Tibial nerve (tissue), 4 donors: ENCODE measurements at regions not wholly inside any gene's neighbourhood (a gene's known extent, or its start where the extent isn't known, plus 50 kb on each side); places are given as distances from the start of the nearest gene placed in this dataset.
"Not testable (repeated sequence)": the region's sequence is repeated elsewhere in the genome, so short reads cannot be mapped to it uniquely, and the experiment has no call there.

Source experiments
- DNase-seq, 2 donors: peaks; one replicate each; pipeline ENCODE4 v3.0.0-alpha.2; 2019; ENCODE audit warnings: low spot score in 2 of 2
- H3K27ac ChIP-seq, 4 donors: fragments of 200-600 bp; sonication (generic) in 3 of 4; one replicate each; pipeline ENCODE4 v1.5.1; 2017 to 2019; ENCODE audit warnings: mild to moderate bottlenecking in 1 of 4
- H3K27me3 ChIP-seq, 2 donors: fragments of 200-600 bp; sonication (generic) in 1 of 2; one replicate each; pipeline versions ENCODE4 v1.5.1 to v1.6.0; 2017 to 2019
- H3K36me3 ChIP-seq, 3 donors: fragments of 200-600 bp; sonication (generic); one replicate each; pipeline ENCODE4 v1.5.1; 2018 to 2019
- H3K4me1 ChIP-seq, 4 donors: fragments of 200-600 bp; sonication (generic) in 3 of 4; one replicate each; pipeline ENCODE4 v1.5.1; 2017 to 2019
- H3K4me3 ChIP-seq, 4 donors: fragments of 200-600 bp; sonication (generic) in 3 of 4; one replicate each; pipeline ENCODE4 v1.5.1; 2017 to 2019; ENCODE audit warnings: mild to moderate bottlenecking in 1 of 4, moderate library complexity in 1 of 4
- H3K9me3 ChIP-seq, 4 donors: fragments of 200-600 bp; sonication (generic) in 3 of 4; one replicate each; pipeline ENCODE4 v1.5.1; 2017 to 2019
- EP300 ChIP-seq, 2 donors: sonication (generic); formaldehyde crosslinking; IDR thresholded peaks; one replicate each; pipeline ENCODE4 v1.6.1; 2017; ENCODE audit warnings: antibody characterized with exemption in 2 of 2, mild to moderate bottlenecking in 1 of 2
- POLR2A ChIP-seq, 2 donors: fragments of 450-650 bp; IDR thresholded peaks; one replicate each; pipeline ENCODE4 v1.6.1; 2017; ENCODE audit warnings: antibody characterized with exemption in 2 of 2, mild to moderate bottlenecking in 2 of 2, moderate library complexity in 2 of 2
- WGBS, 2 donors: methylation state at CpG; one replicate each; pipeline ENCODE4 v1.1.5; 2018; 5-methylcytosine and 5-hydroxymethylcytosine counted together
- TF ChIP-seq, protein P1 (sequence below), 5 experiments: fragments of 200-600 bp in 3 of 5; fragments of 450-650 bp in 2 of 5; sonication (generic) in 3 of 5; IDR thresholded peaks; one replicate each; pipeline ENCODE4 v1.5.1; 2016 to 2019; ENCODE audit warnings: antibody characterized with exemption in 5 of 5, mild to moderate bottlenecking in 3 of 5, moderate library complexity in 2 of 5

DNA sequence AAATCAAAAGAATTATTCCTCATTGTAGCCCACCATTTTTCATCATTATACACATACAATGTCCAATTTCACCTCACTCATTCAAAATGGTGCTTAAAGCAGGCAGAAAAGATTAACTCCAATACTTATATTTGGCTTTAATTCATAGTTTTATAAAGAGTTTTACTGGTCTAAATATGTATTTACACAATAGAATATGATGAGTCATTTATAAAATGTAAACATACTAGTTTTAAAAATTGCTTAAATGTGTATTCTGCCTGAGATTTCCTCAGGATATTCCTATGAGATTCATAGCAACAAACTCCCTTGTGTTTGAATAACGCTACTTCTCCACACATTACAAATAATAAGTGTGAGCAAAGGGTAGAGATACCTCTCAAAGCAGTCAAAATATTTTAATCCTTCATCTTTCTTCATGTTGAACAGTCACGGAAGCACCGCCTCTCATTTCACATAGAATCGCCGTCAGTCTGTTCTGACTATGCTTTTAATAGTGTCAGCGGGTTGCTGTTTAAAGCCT lies 75.7 kb upstream of the GBE1 start:
- TF ChIP-seq POLR2A (IDR thresholded peaks at IDR 0.05) (no peak), EP300 (IDR thresholded peaks at IDR 0.05) (no peak)
- TF ChIP-seq, protein P1, sequence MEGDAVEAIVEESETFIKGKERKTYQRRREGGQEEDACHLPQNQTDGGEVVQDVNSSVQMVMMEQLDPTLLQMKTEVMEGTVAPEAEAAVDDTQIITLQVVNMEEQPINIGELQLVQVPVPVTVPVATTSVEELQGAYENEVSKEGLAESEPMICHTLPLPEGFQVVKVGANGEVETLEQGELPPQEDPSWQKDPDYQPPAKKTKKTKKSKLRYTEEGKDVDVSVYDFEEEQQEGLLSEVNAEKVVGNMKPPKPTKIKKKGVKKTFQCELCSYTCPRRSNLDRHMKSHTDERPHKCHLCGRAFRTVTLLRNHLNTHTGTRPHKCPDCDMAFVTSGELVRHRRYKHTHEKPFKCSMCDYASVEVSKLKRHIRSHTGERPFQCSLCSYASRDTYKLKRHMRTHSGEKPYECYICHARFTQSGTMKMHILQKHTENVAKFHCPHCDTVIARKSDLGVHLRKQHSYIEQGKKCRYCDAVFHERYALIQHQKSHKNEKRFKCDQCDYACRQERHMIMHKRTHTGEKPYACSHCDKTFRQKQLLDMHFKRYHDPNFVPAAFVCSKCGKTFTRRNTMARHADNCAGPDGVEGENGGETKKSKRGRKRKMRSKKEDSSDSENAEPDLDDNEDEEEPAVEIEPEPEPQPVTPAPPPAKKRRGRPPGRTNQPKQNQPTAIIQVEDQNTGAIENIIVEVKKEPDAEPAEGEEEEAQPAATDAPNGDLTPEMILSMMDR (IDR thresholded peaks at IDR 0.05), result no peak
- 73 to 78% methylated on average over 6 of the region's 6 CpGs for WGBS, 2 donors
- Histone ChIP-seq H3K4me1 (no peaks in the 10 kb centered on the region), H3K9me3 (no peaks in the 10 kb centered on the region), H3K27me3 (no peaks in the 10 kb centered on the region), H3K36me3 (no peaks in the 10 kb centered on the region), H3K4me3 (no peak overlapping the region), H3K27ac (no peak overlapping the region)
- no peak for DNase-seq

DNA sequence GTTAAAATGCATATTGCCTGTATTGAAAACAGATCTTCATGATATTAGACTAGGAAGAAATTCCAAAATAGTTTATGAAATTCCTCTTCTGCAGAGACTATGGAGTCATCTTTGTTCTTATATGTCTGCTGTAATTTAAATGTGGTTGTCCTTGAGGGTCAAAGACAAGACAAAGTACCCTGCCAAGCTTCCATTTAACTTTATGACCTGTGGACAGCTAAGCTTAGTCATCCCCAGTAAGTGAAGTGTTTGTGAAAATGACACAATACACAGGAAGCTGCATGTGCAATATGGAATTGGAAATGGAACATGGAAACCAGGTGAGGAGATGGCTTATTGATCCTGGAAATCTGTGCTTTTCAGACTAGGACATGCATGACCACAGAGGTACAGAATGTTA lies 68.5 kb upstream of the GBE1 start:
- DNase-seq, result no peak
- Histone ChIP-seq H3K27me3 (no peaks in the 10 kb centered on the region), H3K27ac (no peak overlapping the region), H3K4me1 (no peaks in the 10 kb centered on the region), H3K36me3 (no peaks in the 10 kb centered on the region), H3K9me3 (no peaks in the 10 kb centered on the region), H3K4me3 (no peak overlapping the region)
- no peak for TF ChIP-seq EP300 (IDR thresholded peaks at IDR 0.05)

DNA sequence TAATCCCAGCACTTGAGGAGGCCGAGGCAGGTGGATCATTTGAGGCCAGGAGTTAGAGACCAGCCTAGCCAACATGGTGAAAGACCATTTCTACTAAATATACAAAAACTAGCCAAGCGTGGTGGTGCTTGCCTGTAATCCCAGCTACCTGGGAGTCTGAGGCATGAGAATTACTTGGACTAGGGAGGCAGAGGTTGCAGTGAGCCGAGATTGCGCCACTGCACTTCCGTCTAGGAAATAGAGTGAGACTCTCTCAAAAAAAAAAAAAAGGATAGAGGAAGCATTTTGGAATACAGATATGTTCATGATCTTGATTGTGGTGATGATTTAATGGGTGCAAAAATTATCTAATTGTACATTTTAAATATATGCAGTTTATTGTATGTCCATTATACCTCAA lies 67.8 kb upstream of the GBE1 start:
- H3K4me1 ChIP-seq, H3K36me3 ChIP-seq, H3K27me3 ChIP-seq, DNase-seq, H3K4me3 ChIP-seq, H3K9me3 ChIP-seq, H3K27ac ChIP-seq: not testable (repeated sequence)
- WGBS, 2 donors, result 88 to 89% methylated on average over 5 of the region's 5 CpGs

DNA sequence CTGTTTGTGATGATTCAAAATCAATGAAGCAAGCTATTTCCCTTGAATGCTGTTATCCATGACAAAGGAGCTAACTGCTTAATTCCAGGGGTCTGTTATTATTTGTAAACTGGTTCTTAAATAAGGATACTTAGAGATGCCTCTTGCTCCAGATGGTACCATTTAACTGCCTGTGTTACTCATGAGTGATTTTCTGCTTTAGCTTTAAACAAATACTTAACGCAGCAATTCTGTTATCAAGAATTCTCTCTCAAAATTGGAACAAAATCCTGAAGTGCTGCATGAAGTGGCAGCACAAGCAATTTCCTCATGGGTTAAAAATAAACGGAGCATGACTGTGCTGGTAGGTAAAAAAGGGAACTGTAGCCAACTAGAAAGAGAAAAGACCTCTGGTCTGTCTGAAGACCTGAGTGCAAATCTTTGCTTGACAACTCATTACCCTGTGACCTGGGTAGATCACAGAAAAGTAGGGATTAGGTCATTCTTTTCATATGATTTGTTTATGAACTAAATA lies 62.5 kb upstream of the GBE1 start:
- H3K36me3 ChIP-seq, result no peaks in the 10 kb centered on the region
- 32 to 35% methylated on average over 2 of the region's 2 CpGs for WGBS, 2 donors
- H3K9me3 ChIP-seq, result peaks cover 0 to 7% (median 0%) of the 10 kb centered on the region in 4 donors
- no peak overlapping the region for H3K27ac ChIP-seq
- H3K4me1 ChIP-seq, result peaks cover 0 to 9% (median 0%) of the 10 kb centered on the region in 4 donors
- H3K4me3 ChIP-seq, result no peak overlapping the region
- TF ChIP-seq POLR2A (IDR thresholded peaks at IDR 0.05) (no peak), EP300 (IDR thresholded peaks at IDR 0.05) (peak in 1 of 2 donors; percentile 12)
- TF ChIP-seq, protein P1 (IDR thresholded peaks at IDR 0.05), result no peak
- no peak for DNase-seq
- H3K27me3 ChIP-seq, result no peaks in the 10 kb centered on the region

DNA sequence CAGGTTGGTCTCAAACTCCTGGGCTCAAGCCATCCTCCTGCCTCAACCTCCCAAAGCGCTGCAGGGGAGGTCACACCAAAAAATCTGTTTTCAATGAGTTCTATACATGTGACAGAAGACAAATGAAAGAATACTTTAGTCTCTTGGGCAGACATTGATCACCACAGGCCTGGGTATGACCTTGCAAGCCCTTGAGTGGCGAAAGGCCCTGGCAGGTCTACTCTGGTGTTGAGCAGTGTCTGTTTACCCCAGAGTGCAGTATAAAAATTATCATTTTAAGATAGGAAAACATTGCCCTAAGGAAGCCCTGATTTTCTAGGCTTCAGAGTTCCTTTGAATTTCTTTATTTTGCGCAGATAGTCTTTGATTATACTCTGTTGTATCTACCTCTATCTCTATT lies 61.6 kb upstream of the GBE1 start:
- Histone ChIP-seq H3K9me3 (peaks cover 0 to 7% (median 0%) of the 10 kb centered on the region in 4 donors), H3K27me3 (no peaks in the 10 kb centered on the region), H3K4me3 (no peak overlapping the region), H3K36me3 (no peaks in the 10 kb centered on the region), H3K27ac (no peak overlapping the region), H3K4me1 (peaks cover 0 to 9% (median 0%) of the 10 kb centered on the region in 4 donors)
- no peak for DNase-seq
- WGBS, 2 donors, result 98% methylated on average over 3 of the region's 3 CpGs
- TF ChIP-seq EP300 (IDR thresholded peaks at IDR 0.05) (no peak), POLR2A (IDR thresholded peaks at IDR 0.05) (no peak)
- TF ChIP-seq, protein P1 (IDR thresholded peaks at IDR 0.05), result no peak

DNA sequence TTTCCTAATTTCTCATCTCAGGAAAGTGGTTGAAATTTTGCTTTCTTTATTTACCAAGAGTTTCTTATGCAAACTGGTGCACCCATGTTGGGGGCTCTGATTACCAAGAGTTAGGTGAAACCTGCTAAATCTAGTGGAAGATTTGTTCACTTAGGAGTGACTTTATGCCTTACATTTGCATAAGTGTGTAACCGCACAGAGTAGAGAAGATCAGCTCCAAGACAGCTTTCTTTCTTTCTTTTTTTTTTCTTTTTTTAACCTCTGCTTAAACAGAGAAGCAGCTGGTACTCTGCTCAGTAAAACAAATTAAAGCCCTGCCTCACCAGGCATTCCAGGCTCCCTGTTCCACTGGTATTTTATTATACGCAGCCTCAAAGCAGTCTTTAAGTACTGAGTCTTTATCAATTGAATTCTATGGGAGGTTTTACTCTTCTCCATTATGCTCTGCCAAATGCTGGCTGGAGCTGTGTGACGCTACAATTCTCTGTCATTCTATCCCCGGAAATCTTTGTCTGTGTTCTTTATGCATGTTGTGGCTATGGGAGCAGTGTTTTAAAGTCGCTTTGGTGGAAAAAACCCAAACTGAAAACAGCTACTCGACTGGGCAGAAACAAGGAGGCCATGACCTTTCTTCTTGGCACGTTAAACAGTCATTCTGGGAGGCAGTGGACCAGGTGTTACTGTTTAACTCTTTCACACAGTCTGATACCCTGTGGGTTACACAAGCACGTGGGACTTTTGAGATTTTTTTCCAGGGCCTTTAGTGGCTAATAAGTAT lies 55.2 kb upstream of the GBE1 start:
- WGBS, 2 donors, result 15 to 23% methylated on average over 8 of the region's 8 CpGs
- no peak for DNase-seq
- H3K36me3 ChIP-seq, result no peaks in the 10 kb centered on the region
- peaks cover 0 to 9% (median 0%) of the 10 kb centered on the region in 4 donors for H3K4me1 ChIP-seq
- no peak overlapping the region for H3K4me3 ChIP-seq
- no peaks in the 10 kb centered on the region for H3K27me3 ChIP-seq
- H3K9me3 ChIP-seq, result peaks cover 0 to 7% (median 0%) of the 10 kb centered on the region in 4 donors
- TF ChIP-seq EP300 (IDR thresholded peaks at IDR 0.05), result no peak
- TF ChIP-seq, protein P1 (IDR thresholded peaks at IDR 0.05), result no peak
- TF ChIP-seq POLR2A (IDR thresholded peaks at IDR 0.05), result no peak
- H3K27ac ChIP-seq, result no peak overlapping the region

DNA sequence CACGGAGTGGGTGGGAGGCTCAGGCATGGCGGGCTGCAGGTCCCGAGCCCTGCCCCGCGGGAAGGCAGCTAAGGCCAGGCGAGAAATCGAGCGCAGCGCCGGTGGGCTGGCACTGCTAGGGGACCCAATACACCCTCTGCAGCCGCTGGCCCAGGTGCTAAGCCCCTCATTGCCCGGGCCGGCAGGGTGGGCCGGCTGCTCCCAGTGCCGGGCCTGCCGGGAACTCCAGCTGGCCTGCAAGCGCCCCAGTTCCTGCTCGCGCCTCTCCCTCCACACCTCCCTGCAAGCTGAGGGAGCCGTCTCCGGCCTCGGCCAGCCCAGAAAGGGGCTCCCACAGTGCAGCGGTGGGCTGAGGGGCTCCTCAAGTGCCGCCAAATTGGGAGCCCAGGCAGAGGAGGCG lies 50.7 kb upstream of the GBE1 start:
- H3K4me1 ChIP-seq, H3K27ac ChIP-seq, H3K36me3 ChIP-seq, H3K4me3 ChIP-seq, H3K27me3 ChIP-seq, H3K9me3 ChIP-seq, DNase-seq: not testable (repeated sequence)
- WGBS, 2 donors, result 95 to 100% methylated on average over 1 to 4 of the region's 25 CpGs
